ENCODE measurements at regions not wholly inside any gene's neighbourhood (a gene's known extent, or its start where the extent isn't known, plus 50 kb on each side); places are given as distances from the start of the nearest gene placed in this dataset.

DNA sequence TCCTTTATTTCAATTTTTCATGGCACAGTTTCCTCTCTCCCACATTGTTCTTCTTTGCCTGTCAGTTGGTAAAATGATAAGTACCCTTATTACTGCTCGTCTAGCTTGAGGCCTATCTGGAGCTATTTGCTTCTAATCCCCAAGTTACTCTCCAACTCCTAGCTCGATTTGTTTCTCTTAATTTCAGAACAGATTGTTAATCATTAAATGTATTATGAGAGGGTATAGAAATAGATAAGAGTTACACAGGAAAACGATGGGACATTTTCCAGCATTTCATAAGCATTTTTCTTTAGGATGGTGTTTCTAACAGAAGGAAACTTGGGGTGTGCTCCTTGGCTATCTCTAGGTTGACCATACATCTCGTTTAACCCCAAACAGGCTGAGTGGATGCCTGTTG, 540.5 kb upstream of the FZD8 start:
- DNase-seq (ENCODE audit: low spot score in 2 of 2) = no peak
- in situ Hi-C loops (cut with MboI; ENCODE audit: low sequenced_read_pairs) = no loop called here
- Histone ChIP-seq H3K4me1 (no peaks in the 10 kb centered on the region), H3K9me3 (no peaks in the 10 kb centered on the region), H3K27me3 (ENCODE audit: low read depth) (no peaks in the 10 kb centered on the region), H3K36me3 (replicated peaks) (no peaks in the 10 kb centered on the region), H3K4me3 (no peak overlapping the region)

DNA sequence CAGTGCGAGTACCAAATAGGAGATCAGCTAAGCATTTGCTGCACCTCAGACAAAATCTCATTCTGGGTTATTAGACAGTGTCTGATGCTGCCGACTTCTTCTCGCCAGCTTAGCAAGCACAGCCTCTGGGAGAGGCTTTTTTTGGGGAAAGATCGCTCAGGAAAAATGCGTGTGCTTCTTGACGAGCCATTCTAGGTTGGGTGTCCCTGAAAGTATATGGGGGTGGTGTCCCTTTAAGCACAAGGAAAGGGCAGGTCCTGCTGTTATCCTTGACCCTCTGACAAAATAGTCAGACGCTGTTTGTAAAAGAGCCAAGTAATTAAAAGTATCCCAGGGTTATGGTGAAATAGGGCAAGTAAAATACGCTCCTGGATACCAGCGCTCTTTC, 540.1 kb upstream of the FZD8 start:
- no peaks in the 10 kb centered on the region for H3K36me3 ChIP-seq (replicated peaks)
- no peak overlapping the region for H3K4me3 ChIP-seq
- H3K9me3 ChIP-seq = no peaks in the 10 kb centered on the region
- no peak for DNase-seq (ENCODE audit: low spot score in 2 of 2)
- in situ Hi-C loops (cut with MboI; ENCODE audit: low sequenced_read_pairs) = no loop called here
- H3K27me3 ChIP-seq (ENCODE audit: low read depth) = no peaks in the 10 kb centered on the region
- no peaks in the 10 kb centered on the region for H3K4me1 ChIP-seq

DNA sequence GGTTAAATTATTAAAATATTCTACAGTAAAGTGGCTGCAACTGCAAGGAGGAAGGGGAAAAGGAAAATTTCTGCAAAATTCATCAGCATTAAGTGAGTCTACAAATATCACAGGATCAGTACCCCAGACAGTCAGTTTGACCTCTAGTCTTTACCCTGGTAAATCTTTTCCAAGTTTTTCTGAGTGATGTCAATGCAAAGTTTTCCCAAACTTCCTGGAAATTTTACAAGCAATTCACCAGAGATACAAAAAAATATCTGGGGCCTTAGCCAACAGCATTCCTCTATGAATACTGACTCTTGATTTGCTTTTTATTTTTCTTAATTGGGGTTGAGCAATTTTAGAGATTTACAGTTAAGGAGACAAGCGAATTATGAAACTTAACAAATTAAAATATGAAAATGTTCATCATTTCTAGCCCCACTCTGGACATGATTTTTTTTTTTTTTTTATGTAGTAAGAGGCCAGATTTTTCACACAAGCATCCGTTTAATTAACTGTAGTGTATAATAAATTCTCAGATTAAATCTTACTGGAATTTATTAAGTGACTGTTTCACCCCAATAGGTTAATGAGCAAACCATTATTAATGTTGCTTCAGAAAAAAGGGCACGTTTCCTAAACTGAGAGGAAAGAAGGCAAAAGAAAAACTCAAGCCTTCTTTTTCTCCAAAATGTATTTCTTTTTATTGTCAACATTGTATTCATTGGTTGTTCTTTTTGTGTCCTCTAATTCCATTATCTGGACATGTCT, 539.5 kb upstream of the FZD8 start:
- no peak for DNase-seq (ENCODE audit: low spot score in 2 of 2)
- in situ Hi-C loops (cut with MboI; ENCODE audit: low sequenced_read_pairs) = no loop called here

DNA sequence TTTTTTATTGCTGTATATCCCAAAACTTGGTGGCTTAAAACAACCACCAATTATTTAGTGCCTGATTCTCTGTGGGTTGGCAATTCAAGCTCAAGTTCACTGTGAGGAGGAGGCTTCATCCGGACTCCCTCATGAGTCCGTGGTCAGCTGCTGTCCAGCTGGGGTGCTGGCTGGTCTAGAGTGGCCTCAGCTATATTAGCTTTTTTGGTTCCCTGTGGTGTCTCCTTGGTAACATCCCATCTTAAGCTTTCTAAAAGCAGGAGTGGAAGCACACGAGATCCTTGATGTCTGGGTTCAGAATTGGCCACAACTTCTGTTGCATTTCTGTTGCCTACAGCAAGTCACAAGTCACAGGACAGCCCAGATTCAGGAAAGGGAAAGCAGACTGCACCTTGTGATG, 536.5 kb upstream of the FZD8 start:
- in situ Hi-C loops (cut with MboI; ENCODE audit: low sequenced_read_pairs) = no loop called here
- H3K27me3 ChIP-seq (ENCODE audit: low read depth) = no peaks in the 10 kb centered on the region
- H3K9me3 ChIP-seq = no peaks in the 10 kb centered on the region
- DNase-seq (ENCODE audit: low spot score in 2 of 2) = no peak
- H3K36me3 ChIP-seq (replicated peaks) = no peaks in the 10 kb centered on the region
- no peak overlapping the region for H3K4me3 ChIP-seq
- no peaks in the 10 kb centered on the region for H3K4me1 ChIP-seq

More for the DNA sequence above, 539.5 kb upstream of the FZD8 start:
- H3K4me3 ChIP-seq = no peak overlapping the region
- H3K9me3 ChIP-seq = no peaks in the 10 kb centered on the region
- no peaks in the 10 kb centered on the region for H3K36me3 ChIP-seq (replicated peaks)
- H3K27me3 ChIP-seq (ENCODE audit: low read depth) = no peaks in the 10 kb centered on the region
- H3K4me1 ChIP-seq = no peaks in the 10 kb centered on the region

DNA sequence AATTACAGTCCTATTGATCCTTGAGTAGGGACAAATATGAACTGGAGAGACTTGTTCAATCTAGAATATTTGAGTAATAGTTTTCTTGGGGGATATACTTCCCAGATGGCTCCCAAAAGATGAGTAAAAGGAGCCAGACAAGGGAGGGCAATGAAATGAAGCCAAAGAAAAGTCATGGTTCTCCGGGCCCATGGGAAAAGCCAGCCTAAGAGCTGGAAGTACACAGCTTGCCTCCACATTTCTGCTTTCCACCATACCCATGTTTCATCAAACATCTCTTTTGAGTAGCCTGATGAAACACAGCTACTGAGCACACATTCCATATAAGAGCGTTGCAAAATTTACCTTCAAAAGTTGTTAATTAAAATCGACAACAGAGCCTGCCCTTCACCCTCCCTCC, 535.0 kb upstream of the FZD8 start:
- no peaks in the 10 kb centered on the region for H3K36me3 ChIP-seq (replicated peaks)
- H3K4me1 ChIP-seq = no peaks in the 10 kb centered on the region
- H3K27me3 ChIP-seq (ENCODE audit: low read depth) = no peaks in the 10 kb centered on the region
- in situ Hi-C loops (cut with MboI; ENCODE audit: low sequenced_read_pairs) = no loop called here
- no peaks in the 10 kb centered on the region for H3K9me3 ChIP-seq
- H3K4me3 ChIP-seq = no peak overlapping the region
- no peak for DNase-seq (ENCODE audit: low spot score in 2 of 2)

DNA sequence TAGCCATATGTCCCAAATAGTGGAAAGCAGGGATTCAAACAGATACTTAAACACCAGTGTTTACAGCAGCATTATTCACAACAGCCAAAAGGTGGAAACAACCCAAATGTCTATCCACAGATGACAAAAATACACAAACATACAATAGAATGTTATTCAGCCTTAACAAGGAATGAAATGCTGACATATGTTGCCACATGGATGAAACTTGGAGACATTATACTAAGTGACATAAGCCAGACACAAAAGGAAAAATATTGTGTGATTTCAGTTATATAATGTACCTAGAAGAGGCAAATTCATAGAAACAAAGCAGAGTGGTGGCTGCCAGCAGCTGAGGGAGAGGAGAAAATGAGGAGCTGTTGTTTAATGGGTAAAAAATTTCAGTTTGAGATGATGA, 533.9 kb upstream of the FZD8 start:
- H3K27me3 ChIP-seq (ENCODE audit: low read depth) = no peaks in the 10 kb centered on the region
- no peak overlapping the region for H3K4me3 ChIP-seq
- no peak for DNase-seq (ENCODE audit: low spot score in 2 of 2)
- in situ Hi-C loops (cut with MboI; ENCODE audit: low sequenced_read_pairs) = no loop called here
- H3K9me3 ChIP-seq = no peaks in the 10 kb centered on the region
- H3K36me3 ChIP-seq (replicated peaks) = no peaks in the 10 kb centered on the region
- no peaks in the 10 kb centered on the region for H3K4me1 ChIP-seq

DNA sequence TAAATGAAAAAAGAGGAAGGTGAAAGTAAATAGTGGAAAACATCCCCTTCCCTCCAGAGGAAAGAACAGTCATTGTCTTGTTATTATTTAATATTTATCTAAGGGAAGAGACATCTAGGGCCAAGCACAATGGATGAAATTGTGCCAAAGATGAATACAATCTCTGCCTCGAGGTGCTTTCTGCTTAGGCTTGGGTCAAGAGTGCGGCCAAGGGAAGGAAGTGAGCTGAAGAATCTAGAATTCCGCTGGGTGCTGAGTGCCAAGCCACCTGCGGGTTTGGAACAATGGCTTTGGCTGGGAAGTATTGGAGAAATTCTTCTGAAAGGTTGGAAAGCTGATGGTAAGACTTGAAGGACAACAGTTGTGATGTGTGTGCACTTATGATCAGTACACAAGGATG, 531.3 kb upstream of the FZD8 start:
- in situ Hi-C loops (cut with MboI; ENCODE audit: low sequenced_read_pairs) = no loop called here

DNA sequence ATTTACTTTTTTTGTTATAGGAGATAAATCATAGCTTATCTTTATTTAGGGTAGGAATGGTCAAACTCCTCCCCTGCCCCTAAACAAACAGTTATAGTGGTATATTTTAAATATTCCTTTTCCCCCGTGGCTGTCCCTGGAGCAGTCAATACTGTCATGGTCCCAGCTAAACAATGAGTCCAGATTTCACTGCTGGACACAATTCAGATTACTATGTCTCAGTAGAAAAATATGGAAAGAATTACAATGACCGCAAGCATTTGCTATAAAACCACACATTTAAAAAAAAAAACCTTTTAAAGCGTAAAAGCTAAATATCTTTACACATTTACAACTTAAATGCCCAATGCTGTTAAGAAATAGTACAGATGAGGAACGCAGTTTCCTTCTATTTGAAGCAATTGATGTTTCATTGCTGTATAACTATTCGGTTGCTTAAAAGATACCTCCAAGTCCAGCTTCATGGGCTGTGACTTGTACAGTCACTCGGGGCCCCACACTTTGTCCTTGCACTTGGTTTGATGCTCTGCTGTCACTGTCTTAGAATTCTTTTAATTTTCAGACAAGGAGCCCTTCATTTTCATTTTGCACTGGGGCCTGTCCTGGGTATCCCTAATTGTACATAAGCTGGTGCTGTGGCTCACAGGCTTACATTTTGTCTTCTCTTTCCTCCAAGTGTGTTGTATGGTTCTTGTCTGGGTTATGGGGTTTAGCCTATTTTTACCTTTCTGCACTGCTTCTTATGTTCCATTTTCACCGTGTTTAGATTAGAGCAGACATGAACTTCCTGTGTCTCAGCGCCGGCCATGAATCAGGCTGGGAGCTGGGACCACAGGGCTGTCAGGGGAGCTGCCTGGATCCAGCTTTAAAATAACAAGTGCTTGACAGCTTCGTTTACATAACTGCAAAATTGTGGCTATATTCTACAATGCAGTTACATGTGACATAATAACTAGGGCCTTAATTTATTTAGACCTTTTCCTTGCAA, 530.2 kb upstream of the FZD8 start:
- DNase-seq (ENCODE audit: low spot score in 2 of 2) = no peak
- Histone ChIP-seq H3K4me3 (no peak overlapping the region), H3K4me1 (no peaks in the 10 kb centered on the region), H3K36me3 (replicated peaks) (no peaks in the 10 kb centered on the region), H3K9me3 (no peaks in the 10 kb centered on the region), H3K27me3 (ENCODE audit: low read depth) (no peaks in the 10 kb centered on the region)
- in situ Hi-C loops (cut with MboI; ENCODE audit: low sequenced_read_pairs) = no loop called here

More for the DNA sequence above, 531.3 kb upstream of the FZD8 start:
- Histone ChIP-seq H3K27me3 (ENCODE audit: low read depth) (no peaks in the 10 kb centered on the region), H3K4me1 (no peaks in the 10 kb centered on the region), H3K9me3 (no peaks in the 10 kb centered on the region), H3K4me3 (no peak overlapping the region), H3K36me3 (replicated peaks) (no peaks in the 10 kb centered on the region)
- DNase-seq (ENCODE audit: low spot score in 2 of 2) = no peak

DNA sequence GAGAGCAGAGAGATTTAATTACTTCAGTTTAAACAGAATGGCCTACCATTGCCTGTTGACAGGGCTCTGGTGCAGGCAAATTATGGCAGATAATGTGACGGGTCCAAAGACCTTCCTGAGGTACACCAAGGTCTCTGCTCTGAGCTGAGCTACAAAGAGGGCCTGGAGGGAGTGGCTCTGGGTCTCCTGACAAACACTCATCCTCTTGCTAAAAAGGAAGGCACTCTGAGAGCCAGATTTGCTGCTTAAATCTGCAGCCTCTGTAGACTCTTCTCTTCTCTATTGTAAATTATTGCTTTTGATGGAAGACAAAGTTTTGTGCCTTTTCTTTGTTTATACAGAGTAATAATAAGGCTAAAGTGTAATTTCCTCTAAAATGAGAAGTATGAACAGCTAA, 529.5 kb upstream of the FZD8 start:
- Histone ChIP-seq H3K9me3 (no peaks in the 10 kb centered on the region), H3K27me3 (ENCODE audit: low read depth) (no peaks in the 10 kb centered on the region), H3K4me1 (no peaks in the 10 kb centered on the region), H3K36me3 (replicated peaks) (no peaks in the 10 kb centered on the region), H3K4me3 (no peak overlapping the region)
- in situ Hi-C loops (cut with MboI; ENCODE audit: low sequenced_read_pairs) = no loop called here
- no peak for DNase-seq (ENCODE audit: low spot score in 2 of 2)

DNA sequence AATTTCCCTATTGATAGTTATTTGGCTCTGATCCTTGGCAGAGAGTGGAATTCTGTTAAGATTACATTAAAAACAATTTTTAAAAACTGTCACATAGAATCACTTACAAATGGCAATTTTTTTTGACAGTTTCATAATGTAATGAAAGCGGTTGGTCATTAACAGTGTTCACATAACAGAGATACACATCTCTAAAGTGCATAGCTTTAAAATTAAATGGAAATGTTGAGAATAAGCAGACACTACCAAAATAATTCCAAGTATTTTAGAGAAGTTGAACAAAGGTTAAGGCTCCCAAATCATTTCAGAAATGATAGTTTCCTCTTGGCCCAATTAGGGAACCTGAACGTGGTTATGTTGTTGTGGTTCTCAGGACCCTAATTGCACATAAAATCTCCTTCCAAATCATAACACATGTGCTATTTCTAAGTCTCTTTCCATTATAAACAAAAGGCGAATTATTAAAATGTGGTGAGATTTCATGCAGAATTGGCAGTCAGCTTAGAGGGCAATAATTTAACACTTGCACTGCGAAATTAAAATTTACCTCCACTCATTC, 528.9 kb upstream of the FZD8 start:
- no peaks in the 10 kb centered on the region for H3K4me1 ChIP-seq
- in situ Hi-C loops (cut with MboI; ENCODE audit: low sequenced_read_pairs) = no loop called here

DNA sequence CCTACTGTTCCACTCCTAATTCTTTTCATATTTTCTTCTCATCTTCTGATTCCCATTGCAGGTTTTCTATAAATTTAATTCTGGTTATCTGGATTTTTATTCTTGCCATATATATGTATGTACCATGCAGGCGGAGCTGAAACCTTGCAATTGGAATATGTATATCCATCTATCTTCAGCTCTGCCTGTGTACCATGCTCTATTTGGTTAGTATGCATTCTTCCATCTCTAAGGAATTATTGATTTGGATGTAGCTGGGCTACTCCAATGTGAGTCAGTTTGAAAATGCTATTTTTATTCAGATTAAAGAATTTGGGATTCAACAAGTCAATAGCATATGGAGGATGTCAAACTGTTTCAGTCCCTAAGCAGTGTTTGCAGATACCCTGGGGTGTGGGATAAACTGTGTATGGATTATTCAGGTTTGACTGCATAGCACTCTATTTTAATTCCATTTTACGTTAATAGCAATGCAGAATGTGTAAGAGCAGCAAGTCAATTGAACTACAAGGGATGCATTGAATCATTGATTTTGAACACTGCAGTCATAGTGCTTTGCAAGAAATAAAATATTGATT, 528.1 kb upstream of the FZD8 start:
- no peak overlapping the region for H3K4me3 ChIP-seq
- no peaks in the 10 kb centered on the region for H3K27me3 ChIP-seq (ENCODE audit: low read depth)
- no peaks in the 10 kb centered on the region for H3K36me3 ChIP-seq (replicated peaks)
- no peaks in the 10 kb centered on the region for H3K4me1 ChIP-seq
- DNase-seq (ENCODE audit: low spot score in 2 of 2) = no peak
- H3K9me3 ChIP-seq = no peaks in the 10 kb centered on the region
- in situ Hi-C loops (cut with MboI; ENCODE audit: low sequenced_read_pairs) = no loop called here

More for the DNA sequence above, 528.9 kb upstream of the FZD8 start:
- Histone ChIP-seq H3K9me3 (no peaks in the 10 kb centered on the region), H3K27me3 (ENCODE audit: low read depth) (no peaks in the 10 kb centered on the region), H3K4me3 (no peak overlapping the region), H3K36me3 (replicated peaks) (no peaks in the 10 kb centered on the region)
- DNase-seq (ENCODE audit: low spot score in 2 of 2) = no peak

DNA sequence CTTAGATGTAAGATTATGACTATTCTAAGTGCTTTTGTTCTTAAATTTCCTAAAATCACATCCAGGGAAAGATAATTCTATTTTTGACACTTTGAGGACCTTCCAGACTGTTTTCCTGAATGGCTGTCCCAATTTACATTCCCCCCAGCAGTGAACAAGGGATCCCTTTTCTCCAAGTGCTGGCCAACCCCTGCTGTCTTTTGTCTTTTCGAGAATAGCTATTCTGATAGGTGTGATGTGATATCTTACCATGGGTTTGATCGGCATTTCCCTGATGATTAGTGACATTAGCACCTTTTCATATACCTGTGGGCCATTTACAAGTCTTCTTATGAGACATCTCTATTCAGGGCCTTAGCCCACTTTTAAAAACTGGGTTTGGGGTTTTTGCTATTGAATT, 526.7 kb upstream of the FZD8 start:
- in situ Hi-C loops (cut with MboI; ENCODE audit: low sequenced_read_pairs) = no loop called here
- Histone ChIP-seq H3K4me3 (no peak overlapping the region), H3K36me3 (replicated peaks) (no peaks in the 10 kb centered on the region), H3K9me3 (no peaks in the 10 kb centered on the region), H3K4me1 (no peaks in the 10 kb centered on the region), H3K27me3 (ENCODE audit: low read depth) (no peaks in the 10 kb centered on the region)
- no peak for DNase-seq (ENCODE audit: low spot score in 2 of 2)

DNA sequence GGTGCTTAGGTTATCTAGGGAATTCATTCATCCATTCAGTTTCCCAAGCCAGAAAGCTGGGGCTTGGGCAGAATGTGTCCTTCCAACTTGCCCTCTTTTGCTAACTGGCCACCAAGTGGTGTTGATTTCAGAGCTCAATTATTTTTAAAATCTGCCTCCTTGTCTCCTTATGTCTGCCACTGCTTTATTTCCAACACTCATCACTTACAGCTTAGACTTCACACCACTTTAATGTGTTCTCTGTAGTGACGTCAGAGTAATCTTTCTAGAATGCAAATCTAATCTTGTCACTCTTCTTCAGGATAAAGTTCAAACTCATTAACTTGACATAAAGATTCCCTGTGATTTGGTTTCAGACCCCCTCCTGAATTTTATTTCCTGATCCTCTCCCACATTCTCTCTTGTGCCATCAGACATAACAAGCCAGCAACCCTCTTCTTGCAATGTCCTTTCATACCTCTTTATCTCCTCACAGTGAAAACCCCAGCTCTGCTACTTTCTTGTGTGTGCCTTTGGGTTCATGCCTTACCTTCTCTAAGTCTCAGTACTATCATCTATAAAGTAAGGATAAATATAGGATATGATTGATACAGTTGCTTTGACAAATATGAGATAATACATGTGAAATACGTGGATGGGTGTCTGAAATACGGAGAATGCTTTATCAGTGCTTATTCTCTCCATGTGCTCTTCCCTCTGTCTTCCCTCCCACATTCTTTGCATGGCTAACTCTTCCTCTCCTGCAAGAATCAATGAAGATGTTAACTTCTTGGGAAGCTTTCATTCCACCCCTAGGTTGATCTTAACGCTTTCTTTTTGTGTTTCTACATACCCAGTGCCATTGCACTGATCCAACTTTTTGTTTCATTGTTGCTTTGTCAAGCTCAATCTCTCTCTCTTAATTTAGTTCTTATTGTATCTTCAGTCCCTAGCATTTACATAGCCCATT, 522.7 kb upstream of the FZD8 start:
- H3K36me3 ChIP-seq (replicated peaks) = no peaks in the 10 kb centered on the region
- H3K4me1 ChIP-seq = no peaks in the 10 kb centered on the region
- no peak overlapping the region for H3K4me3 ChIP-seq
- no peaks in the 10 kb centered on the region for H3K27me3 ChIP-seq (ENCODE audit: low read depth)
- in situ Hi-C loops (cut with MboI; ENCODE audit: low sequenced_read_pairs) = no loop called here
- no peak for DNase-seq (ENCODE audit: low spot score in 2 of 2)
- H3K9me3 ChIP-seq = peaks cover 5% of the 10 kb centered on the region; the same call in 1 of the 2 replicates

Data from HAP-1 (cell line).